Aorta (tissue), 5 donors: ENCODE measurements at regions not wholly inside any gene's neighbourhood (a gene's known extent, or its start where the extent isn't known, plus 50 kb on each side); places are given as distances from the start of the nearest gene placed in this dataset.
A peak's percentile ranks its signal among the peaks of the same experiment; 100 is the strongest.

Experiments
- ATAC-seq: fragments of 200-7000 bp; cut with Tn5 transposase; one replicate; pipeline ENCODE4 v1.9.1; 2022; ENCODE audit warnings: moderate library complexity; ENCODE audit not compliant: low FRiP score
- DNase-seq, 2 donors: peaks; one replicate each; pipeline ENCODE4 v3.0.0-alpha.2; 2020
- H3K27ac ChIP-seq, 2 donors: one replicate each; pipeline ENCODE4 v1.5.1; 2013; ENCODE audit warnings: low read length in 2 of 2, mild to moderate bottlenecking in 2 of 2, moderate library complexity in 2 of 2, control low read depth in 1 of 2, inconsistent platforms in 1 of 2, low read depth in 1 of 2
- H3K27me3 ChIP-seq, 2 donors: one replicate each; pipeline ENCODE4 v1.6.1; 2013; ENCODE audit warnings: control low read depth in 1 of 2, low read length in 1 of 2, mild to moderate bottlenecking in 1 of 2, moderate library complexity in 1 of 2; ENCODE audit not compliant: insufficient read depth in 2 of 2, control insufficient read depth in 1 of 2
- H3K36me3 ChIP-seq, 2 donors: one replicate each; pipeline ENCODE4 v1.6.1; 2013; ENCODE audit warnings: control low read depth in 1 of 2, low read length in 1 of 2, mild to moderate bottlenecking in 1 of 2; ENCODE audit not compliant: insufficient read depth in 2 of 2, control insufficient read depth in 1 of 2
- H3K4me1 ChIP-seq, 2 donors: one replicate each; pipeline ENCODE4 v1.6.1; 2013; ENCODE audit warnings: low read length in 2 of 2, control low read depth in 1 of 2, mild to moderate bottlenecking in 1 of 2, moderate library complexity in 1 of 2; ENCODE audit not compliant: insufficient read depth in 2 of 2, control insufficient read depth in 1 of 2
- H3K4me3 ChIP-seq, 2 donors: one replicate each; pipeline ENCODE4 v1.5.1; 2013; ENCODE audit warnings: low read length in 2 of 2, control low read depth in 1 of 2, mild to moderate bottlenecking in 1 of 2
- H3K9me3 ChIP-seq: one replicate; pipeline ENCODE4 v1.6.1; 2013; ENCODE audit warnings: mild to moderate bottlenecking, low read length; ENCODE audit not compliant: control insufficient read depth
- WGBS, 2 donors: extraction: QIAGEN DNeasy Blood & Tissue Kit; methylation state at CpG; one replicate each; pipeline ENCODE4 v1.1.7; 2013; 5-methylcytosine and 5-hydroxymethylcytosine counted together
- intact Hi-C, 2 donors: fragments of 100-400 bp; cut with DNase I; formaldehyde crosslinking; loops; one replicate each; pipeline versions ENCODE4 v1.14.2 to v1.15.0; 2022
- donor health status: healthy with polysubstance abuse.
- donor health status: Bipolar disorder and iron deficiency.
- donor health status: DM: no; HTN: no; CAD: no.
- donor health status: DM: no; HTN: no; CAD: no.
- donor health status: DM: yes; HTN: yes; CAD: no.

DNA sequence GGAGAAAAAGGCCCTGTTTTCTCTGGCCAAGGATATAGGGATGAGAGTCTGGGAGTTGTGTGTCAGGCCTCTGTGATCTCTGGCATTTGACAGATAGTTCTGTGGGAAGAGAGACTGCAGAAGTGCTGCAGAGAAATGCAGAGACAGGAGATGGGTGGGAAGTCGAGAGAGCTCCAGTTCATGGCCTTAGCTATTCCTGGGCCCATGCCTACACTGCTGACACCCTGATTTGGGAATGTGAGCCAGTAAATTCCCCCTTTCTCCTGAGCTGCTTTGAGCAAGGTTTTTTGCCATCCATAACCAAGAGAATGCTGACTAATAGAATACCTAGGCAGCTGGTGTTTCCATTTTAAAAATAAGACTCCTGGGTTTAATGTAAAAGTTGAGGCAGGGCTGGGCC lies 59.3 kb downstream of the EBLN2 start:
- DNase-seq (no peak), ATAC-seq (no peak)
- Histone ChIP-seq H3K27me3 (no peaks in the 10 kb centered on the region), H3K4me1 (no peaks in the 10 kb centered on the region), H3K27ac (no peak overlapping the region), H3K36me3 (no peaks in the 10 kb centered on the region), H3K9me3 (no peaks in the 10 kb centered on the region), H3K4me3 (no peak overlapping the region)
- WGBS, 2 donors, result 86 to 88% methylated on average over 1 of the region's 1 CpG
- intact Hi-C loops, result no loop called here

DNA sequence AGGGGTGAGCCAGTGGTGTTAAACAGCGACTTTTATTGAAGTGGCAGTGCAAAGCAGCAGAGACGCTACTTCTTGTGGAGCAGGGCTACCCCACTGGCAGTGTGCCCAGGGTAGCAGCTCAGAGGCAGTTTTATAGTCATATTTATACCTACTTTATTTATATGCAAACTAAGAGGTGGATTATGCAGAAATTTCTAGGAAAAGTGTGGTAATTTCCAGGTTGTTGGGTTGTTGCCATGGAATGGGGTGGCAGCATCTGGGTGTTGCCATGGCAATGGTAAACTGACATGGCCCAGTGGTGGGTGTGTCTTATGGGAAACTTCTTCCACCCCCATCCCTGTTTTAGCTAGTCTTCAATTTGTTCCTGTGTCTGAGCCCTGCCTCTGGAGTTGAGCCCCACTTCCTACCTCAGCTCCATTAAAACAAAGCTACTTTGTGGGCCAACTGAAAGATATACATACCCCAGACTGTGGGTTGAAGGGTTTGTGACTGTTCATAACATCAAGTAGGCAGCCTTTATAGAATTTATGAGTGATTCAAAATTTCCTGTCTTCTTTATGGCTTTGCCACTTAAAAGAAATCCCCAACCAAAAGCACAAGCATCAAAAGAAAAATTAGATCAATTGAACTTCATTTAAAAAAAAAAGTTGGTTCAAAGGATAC lies 60.3 kb downstream of the EBLN2 start:
- H3K27ac ChIP-seq, result no peak overlapping the region
- no peaks in the 10 kb centered on the region for H3K27me3 ChIP-seq
- intact Hi-C loops, result no loop called here
- no peak for ATAC-seq
- WGBS, 2 donors, result 93 to 96% methylated on average over 2 of the region's 2 CpGs
- H3K4me3 ChIP-seq, result no peak overlapping the region
- no peak for DNase-seq
- H3K36me3 ChIP-seq, result no peaks in the 10 kb centered on the region
- no peaks in the 10 kb centered on the region for H3K9me3 ChIP-seq
- H3K4me1 ChIP-seq, result no peaks in the 10 kb centered on the region

DNA sequence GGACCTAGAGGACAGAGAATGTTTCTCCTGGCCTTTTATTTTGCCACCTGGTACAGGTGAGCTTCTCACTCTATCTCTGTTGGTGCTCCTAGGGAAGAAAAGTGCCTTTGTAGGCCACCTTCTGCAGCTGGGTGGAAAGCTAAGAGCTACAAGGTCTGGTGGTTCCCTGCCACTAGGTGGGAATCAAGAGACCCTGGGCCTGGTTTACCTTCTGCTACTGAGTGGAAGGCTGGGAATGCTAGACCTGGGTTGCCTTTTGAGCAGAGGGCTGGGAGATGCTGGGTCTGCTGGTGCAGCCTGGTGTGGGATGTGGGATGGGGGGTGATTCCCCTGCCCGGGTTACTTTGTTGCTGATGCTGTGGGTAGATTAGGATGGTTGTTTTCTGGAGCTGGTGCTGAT lies 72.6 kb downstream of the EBLN2 start:
- intact Hi-C loops, result no loop called here
- WGBS, 2 donors, result 82 to 85% methylated on average over 1 of the region's 1 CpG

DNA sequence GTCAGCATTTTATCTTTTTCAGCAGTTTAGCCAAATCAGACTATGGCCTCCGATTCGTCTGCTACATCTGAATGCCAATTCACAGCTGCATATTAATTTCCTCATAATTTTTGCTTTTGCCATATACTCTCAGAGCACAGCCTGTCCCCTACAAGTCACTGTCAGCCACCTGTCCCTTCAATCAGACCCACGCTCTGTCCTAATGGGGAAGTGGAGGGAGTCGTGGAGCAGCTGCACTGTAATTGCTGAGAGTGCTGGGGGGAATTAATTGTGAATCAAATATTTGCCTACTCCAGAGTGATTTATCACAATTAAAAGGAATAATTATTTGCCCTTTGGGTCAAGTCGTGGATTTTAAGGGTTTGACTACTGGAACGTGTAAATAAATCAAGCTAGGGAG lies 75.5 kb downstream of the EBLN2 start:
- intact Hi-C loops, result no loop called here
- peaks cover 7% of the 10 kb centered on the region for H3K9me3 ChIP-seq
- H3K36me3 ChIP-seq, result no peaks in the 10 kb centered on the region
- no peaks in the 10 kb centered on the region for H3K27me3 ChIP-seq
- DNase-seq (no peak), ATAC-seq (no peak)
- H3K27ac ChIP-seq, result no peak overlapping the region
- H3K4me3 ChIP-seq, result no peak overlapping the region
- H3K4me1 ChIP-seq, result no peaks in the 10 kb centered on the region
- WGBS, 2 donors, result 92 to 93% methylated on average over 6 of the region's 6 CpGs

More for the DNA sequence above, 72.6 kb downstream of the EBLN2 start:
- H3K36me3 ChIP-seq, result no peaks in the 10 kb centered on the region
- no peaks in the 10 kb centered on the region for H3K27me3 ChIP-seq
- H3K4me1 ChIP-seq, result no peaks in the 10 kb centered on the region
- H3K27ac ChIP-seq, result no peak overlapping the region
- peaks cover 7% of the 10 kb centered on the region for H3K9me3 ChIP-seq
- no peak overlapping the region for H3K4me3 ChIP-seq
- ATAC-seq (no peak), DNase-seq (no peak)

DNA sequence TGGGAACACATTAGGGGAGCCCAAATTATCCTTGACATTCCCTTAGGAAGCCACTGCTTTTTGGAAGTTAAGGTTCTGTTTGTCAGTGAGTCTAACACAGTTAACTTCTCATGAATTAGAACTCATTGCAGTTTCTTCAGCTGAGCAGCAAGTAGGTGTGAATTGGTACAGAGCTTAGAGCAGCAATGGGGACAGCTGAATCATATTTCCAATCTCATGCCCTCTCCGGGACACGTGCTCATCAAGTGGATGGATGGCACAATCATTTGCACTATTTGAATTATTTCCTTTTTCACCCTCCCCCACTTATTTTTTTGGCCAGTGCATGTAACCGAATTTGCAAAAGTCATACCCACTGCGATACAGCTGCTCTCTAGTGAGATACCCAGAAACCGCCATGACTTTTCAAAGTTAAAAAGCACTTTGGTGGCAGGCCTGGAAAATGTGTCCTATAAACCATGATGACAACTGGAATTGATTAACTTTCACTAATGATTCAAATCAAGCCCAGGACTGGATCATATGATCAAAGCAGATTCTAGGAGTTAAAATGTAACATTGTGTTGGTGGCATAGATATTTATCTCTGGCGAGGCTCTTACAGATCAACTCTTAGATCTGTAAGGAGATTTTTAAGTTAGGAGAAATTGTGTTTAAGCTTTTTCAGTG lies 76.4 kb downstream of the EBLN2 start:
- DNase-seq, result no peak

DNA sequence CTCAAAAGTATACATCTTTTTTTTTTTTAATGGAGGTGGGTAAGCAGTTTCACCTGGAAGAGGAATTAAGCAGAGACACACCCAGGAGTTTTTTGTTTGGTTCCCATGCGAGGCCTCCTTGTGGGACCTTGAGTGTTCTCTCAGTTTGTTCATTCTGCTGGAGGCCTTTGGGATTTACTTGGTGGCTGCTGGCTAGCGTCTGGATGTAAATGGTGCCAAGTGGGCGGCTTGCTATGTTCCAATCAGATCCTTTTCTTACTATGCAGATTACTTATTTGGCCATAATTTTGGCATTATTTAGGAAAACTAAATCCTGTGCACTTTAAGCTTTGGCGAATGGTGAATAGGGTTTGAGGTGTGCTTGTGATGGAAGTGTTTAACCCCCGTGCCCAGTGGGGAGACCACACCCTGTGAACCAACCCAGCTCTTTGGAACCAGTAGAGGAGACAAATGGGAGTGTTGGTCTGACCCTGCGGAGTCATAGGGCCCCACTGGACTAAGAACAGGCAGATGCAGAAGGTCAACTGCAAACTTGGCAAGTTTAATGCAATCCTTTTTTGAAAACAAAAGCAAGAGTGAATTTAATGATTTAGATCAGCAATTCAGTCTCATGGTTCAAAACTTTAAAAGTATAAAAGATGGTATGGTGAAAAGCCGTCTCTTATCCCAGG lies 79.4 kb downstream of the EBLN2 start:
- Histone ChIP-seq H3K27ac (no peak overlapping the region), H3K4me1 (no peaks in the 10 kb centered on the region), H3K9me3 (no peaks in the 10 kb centered on the region), H3K36me3 (no peaks in the 10 kb centered on the region), H3K27me3 (no peaks in the 10 kb centered on the region), H3K4me3 (no peak overlapping the region)
- ATAC-seq, result no peak
- WGBS, 2 donors, result 86 to 87% methylated on average over 7 of the region's 7 CpGs
- DNase-seq, result no peak
- intact Hi-C loops, result no loop called here

More for the DNA sequence above, 76.4 kb downstream of the EBLN2 start:
- intact Hi-C loops, result no loop called here
- Histone ChIP-seq H3K27ac (no peak overlapping the region), H3K4me1 (no peaks in the 10 kb centered on the region), H3K9me3 (peaks cover 5% of the 10 kb centered on the region), H3K27me3 (no peaks in the 10 kb centered on the region), H3K4me3 (no peak overlapping the region), H3K36me3 (no peaks in the 10 kb centered on the region)
- 96 to 98% methylated on average over 6 of the region's 6 CpGs for WGBS, 2 donors
- no peak for ATAC-seq

DNA sequence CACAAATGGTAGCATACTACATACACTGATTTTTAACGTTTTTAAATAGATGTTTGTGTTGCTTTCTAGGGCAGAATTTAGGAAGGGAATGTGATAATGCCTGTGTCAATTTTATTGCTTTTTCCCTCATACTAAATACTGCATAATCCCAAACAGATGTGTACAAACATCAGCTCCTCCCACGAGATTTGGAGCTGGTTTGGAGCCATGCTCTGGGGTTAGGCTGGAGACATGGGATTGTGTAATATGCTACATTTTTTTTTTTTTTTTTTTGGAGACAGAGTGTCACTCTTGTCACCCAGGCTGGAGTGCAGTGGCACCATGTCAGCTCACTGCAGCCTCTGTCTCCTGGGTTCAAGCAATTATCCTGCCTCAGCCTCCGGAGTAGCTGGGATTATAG lies 80.1 kb downstream of the EBLN2 start:
- DNase-seq, result no peak
- no peaks in the 10 kb centered on the region for H3K36me3 ChIP-seq
- intact Hi-C loops, result no loop called here
- no peaks in the 10 kb centered on the region for H3K27me3 ChIP-seq
- H3K27ac ChIP-seq, result no peak overlapping the region
- no peaks in the 10 kb centered on the region for H3K4me1 ChIP-seq
- peak; percentile 70 for ATAC-seq
- no peaks in the 10 kb centered on the region for H3K9me3 ChIP-seq
- 77 to 80% methylated on average over 3 of the region's 3 CpGs for WGBS, 2 donors
- no peak overlapping the region for H3K4me3 ChIP-seq

DNA sequence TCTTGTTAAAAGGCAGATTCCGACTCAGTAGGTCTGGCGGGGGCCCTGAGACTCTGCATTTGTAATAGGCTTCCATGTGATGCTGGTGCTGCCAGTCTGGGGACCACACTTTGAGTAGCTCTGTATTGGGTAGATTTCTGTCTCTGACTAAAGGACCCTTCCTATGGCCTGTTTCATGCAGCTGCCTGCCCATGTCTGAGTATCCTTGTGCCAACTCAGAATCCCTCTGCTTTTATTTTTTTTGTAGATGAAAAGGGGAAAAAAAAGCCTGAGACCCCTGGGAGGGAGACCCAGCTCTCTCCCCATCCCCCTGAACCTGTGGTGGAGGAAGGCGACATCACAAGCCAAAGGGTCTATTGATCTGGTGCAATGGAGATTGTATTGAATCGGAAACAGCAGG lies 81.9 kb downstream of the EBLN2 start:
- intact Hi-C loops, result no loop called here
- Histone ChIP-seq H3K36me3 (no peaks in the 10 kb centered on the region), H3K4me3 (no peak overlapping the region), H3K9me3 (no peaks in the 10 kb centered on the region), H3K27ac (no peak overlapping the region), H3K27me3 (no peaks in the 10 kb centered on the region), H3K4me1 (no peaks in the 10 kb centered on the region)
- ATAC-seq (no peak), DNase-seq (no peak)
- 96 to 99% methylated on average over 4 of the region's 4 CpGs for WGBS, 2 donors

DNA sequence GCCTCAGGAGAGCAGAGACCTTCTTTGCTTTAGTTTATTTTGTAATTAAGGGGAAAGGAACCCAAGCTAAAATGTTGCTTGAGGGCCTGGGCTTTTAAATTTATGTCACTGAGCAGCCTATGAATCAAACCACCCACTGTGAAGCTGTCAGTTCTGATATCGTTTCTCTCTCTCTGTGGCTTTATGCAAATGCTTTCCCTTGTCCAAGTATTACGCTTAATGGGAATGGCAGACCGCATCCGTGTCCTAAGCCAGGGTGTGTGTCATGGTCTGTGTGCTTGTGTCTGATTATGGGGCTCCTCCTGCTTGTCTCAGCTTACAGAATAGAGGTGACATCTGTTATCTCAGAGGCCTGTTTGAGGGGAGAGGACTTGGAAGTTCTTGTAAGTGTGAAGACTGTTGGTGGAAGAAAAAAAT lies 82.4 kb downstream of the EBLN2 start:
- Histone ChIP-seq H3K4me1 (no peaks in the 10 kb centered on the region), H3K4me3 (no peak overlapping the region), H3K27me3 (no peaks in the 10 kb centered on the region), H3K36me3 (no peaks in the 10 kb centered on the region), H3K9me3 (no peaks in the 10 kb centered on the region), H3K27ac (no peak overlapping the region)
- intact Hi-C loops, result no loop called here
- 50 to 58% methylated on average over 4 of the region's 4 CpGs for WGBS, 2 donors
- ATAC-seq, result no peak
- no peak for DNase-seq
